OCI-LY7 (cell line): ENCODE measurements at regions not wholly inside any gene's neighbourhood (a gene's known extent, or its start where the extent isn't known, plus 50 kb on each side); places are given as distances from the start of the nearest gene placed in this dataset.

ENCODE experiments used
- EZH2phosphoT487 ChIP-seq: fragments of 200-600 bp; sonication (generic); IDR thresholded peaks from 2 replicates; pipeline ENCODE4 v1.6.1; 2018; ENCODE audit warnings: low read depth, borderline replicate concordance, mild to moderate bottlenecking, mixed run types, antibody characterized with exemption, low read length, moderate library complexity, mixed read lengths
- TF ChIP-seq, protein P1 (sequence below): fragments of 200-600 bp; sonication (generic); conservative IDR thresholded peaks from 2 replicates; pipeline ENCODE4 v1.5.1; 2014; ENCODE audit warnings: mild to moderate bottlenecking, antibody characterized with exemption, low read length, moderate library complexity, mixed read lengths

DNA sequence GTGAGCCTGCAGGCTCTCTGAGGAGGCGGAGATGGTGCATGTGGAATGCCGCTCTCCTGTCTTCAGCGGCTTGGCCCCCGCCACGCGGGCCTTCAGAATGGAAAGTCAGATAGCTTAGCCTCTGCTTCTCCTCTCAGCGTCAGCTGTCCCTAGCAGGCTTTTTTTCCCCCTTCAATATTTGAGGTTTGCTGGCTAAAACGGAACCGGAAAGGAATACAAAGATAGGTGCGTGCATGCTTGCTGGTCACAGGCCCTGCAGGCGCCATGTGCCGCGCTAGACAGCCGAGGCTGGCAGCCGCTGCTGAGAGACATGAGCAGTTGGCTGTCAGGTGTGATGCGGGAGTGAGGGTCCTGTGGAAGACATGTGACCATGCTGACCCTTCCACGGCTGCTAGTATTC lies 161.2 kb upstream of the COBL start:
- TF ChIP-seq, protein P1, sequence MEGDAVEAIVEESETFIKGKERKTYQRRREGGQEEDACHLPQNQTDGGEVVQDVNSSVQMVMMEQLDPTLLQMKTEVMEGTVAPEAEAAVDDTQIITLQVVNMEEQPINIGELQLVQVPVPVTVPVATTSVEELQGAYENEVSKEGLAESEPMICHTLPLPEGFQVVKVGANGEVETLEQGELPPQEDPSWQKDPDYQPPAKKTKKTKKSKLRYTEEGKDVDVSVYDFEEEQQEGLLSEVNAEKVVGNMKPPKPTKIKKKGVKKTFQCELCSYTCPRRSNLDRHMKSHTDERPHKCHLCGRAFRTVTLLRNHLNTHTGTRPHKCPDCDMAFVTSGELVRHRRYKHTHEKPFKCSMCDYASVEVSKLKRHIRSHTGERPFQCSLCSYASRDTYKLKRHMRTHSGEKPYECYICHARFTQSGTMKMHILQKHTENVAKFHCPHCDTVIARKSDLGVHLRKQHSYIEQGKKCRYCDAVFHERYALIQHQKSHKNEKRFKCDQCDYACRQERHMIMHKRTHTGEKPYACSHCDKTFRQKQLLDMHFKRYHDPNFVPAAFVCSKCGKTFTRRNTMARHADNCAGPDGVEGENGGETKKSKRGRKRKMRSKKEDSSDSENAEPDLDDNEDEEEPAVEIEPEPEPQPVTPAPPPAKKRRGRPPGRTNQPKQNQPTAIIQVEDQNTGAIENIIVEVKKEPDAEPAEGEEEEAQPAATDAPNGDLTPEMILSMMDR = no peak
- TF ChIP-seq EZH2phosphoT487 = no peak
